H9 (cell line): ENCODE measurements at regions not wholly inside any gene's neighbourhood (a gene's known extent, or its start where the extent isn't known, plus 50 kb on each side); places are given as distances from the start of the nearest gene placed in this dataset.

Experiments used
- DNase-seq: peaks from one replicate; pipeline ENCODE4 v3.0.0-alpha.2; 2017
- H2AFZ ChIP-seq: one replicate; pipeline ENCODE4 v1.6.1; 2013; ENCODE audit warnings: mild to moderate bottlenecking, low read length, control low read depth, moderate library complexity
- H2AK5ac ChIP-seq: 2 replicates; pipeline ENCODE4 v1.6.1; 2013; ENCODE audit warnings: low read length, control low read depth, mixed read lengths; ENCODE audit not compliant: insufficient read length
- H2BK120ac ChIP-seq: one replicate; pipeline ENCODE4 v1.6.1; 2013; ENCODE audit warnings: low read depth, mild to moderate bottlenecking, low read length, control low read depth, inconsistent platforms; ENCODE audit not compliant: poor library complexity, severe bottlenecking
- H2BK12ac ChIP-seq: 2 replicates; pipeline ENCODE4 v1.6.1; 2013; ENCODE audit warnings: low read length, control low read depth, mixed read lengths, low read depth; ENCODE audit not compliant: insufficient read length
- H2BK15ac ChIP-seq: 2 replicates; pipeline ENCODE4 v1.6.1; 2013; ENCODE audit warnings: low read depth, low read length, control low read depth
- H2BK20ac ChIP-seq: one replicate; pipeline ENCODE4 v1.6.1; 2013; ENCODE audit warnings: low read depth, mild to moderate bottlenecking, low read length, control low read depth, inconsistent platforms; ENCODE audit not compliant: poor library complexity, severe bottlenecking
- H2BK5ac ChIP-seq: 2 replicates; pipeline ENCODE4 v1.6.1; 2013; ENCODE audit warnings: low read length, control low read depth, mixed read lengths; ENCODE audit not compliant: insufficient read length
- H3K14ac ChIP-seq: 2 replicates; pipeline ENCODE4 v1.6.1; 2013; ENCODE audit warnings: low read length, control low read depth; ENCODE audit not compliant: insufficient read depth
- H3K18ac ChIP-seq: 2 replicates; pipeline ENCODE4 v1.6.1; 2013; ENCODE audit warnings: low read depth, mild to moderate bottlenecking, mixed read lengths, low read length, control low read depth; ENCODE audit not compliant: insufficient read length
- H3K23ac ChIP-seq: 2 replicates; pipeline ENCODE4 v1.6.1; 2013; ENCODE audit warnings: low read length, control low read depth, mixed read lengths, low read depth; ENCODE audit not compliant: insufficient read length
- H3K23me2 ChIP-seq: 2 replicates; pipeline ENCODE4 v1.6.1; 2013; ENCODE audit warnings: low read depth, mild to moderate bottlenecking, mixed read lengths, low read length, control low read depth; ENCODE audit not compliant: insufficient read length, poor library complexity, severe bottlenecking
- H3K27ac ChIP-seq: 2 replicates; pipeline ENCODE4 v1.5.1; 2013; ENCODE audit warnings: low read length, control low read depth, mixed read lengths, low read depth; ENCODE audit not compliant: insufficient read length
- H3K27me3 ChIP-seq: 2 replicates; pipeline ENCODE4 v1.6.1; 2013; ENCODE audit warnings: low read length, control low read depth, inconsistent platforms; ENCODE audit not compliant: insufficient read depth
- H3K4ac ChIP-seq: 2 replicates; pipeline ENCODE4 v1.6.1; 2013; ENCODE audit warnings: low read depth, mild to moderate bottlenecking, control low read depth, inconsistent platforms, low read length, moderate library complexity
- H3K4me1 ChIP-seq: 2 replicates; pipeline ENCODE4 v1.6.1; 2013; ENCODE audit warnings: low read length, control low read depth, inconsistent platforms; ENCODE audit not compliant: insufficient read depth
- H3K4me2 ChIP-seq: 2 replicates; pipeline ENCODE4 v1.6.1; 2013; ENCODE audit warnings: low read length, control low read depth, mixed read lengths; ENCODE audit not compliant: insufficient read length, insufficient read depth
- H3K56ac ChIP-seq: 2 replicates; pipeline ENCODE4 v1.6.1; 2013; ENCODE audit warnings: low read depth, mild to moderate bottlenecking, mixed read lengths, low read length, control low read depth; ENCODE audit not compliant: insufficient read length
- H3K79me1 ChIP-seq: 2 replicates; pipeline ENCODE4 v1.6.1; 2013; ENCODE audit warnings: low read depth, mild to moderate bottlenecking, moderate library complexity, low read length, control low read depth, inconsistent platforms; ENCODE audit not compliant: insufficient read depth, poor library complexity, severe bottlenecking
- H3K79me2 ChIP-seq: 2 replicates; pipeline ENCODE4 v1.6.1; 2013; ENCODE audit warnings: low read length, control low read depth, inconsistent platforms; ENCODE audit not compliant: insufficient read depth
- H3K9ac ChIP-seq: 2 replicates; pipeline ENCODE4 v1.6.1; 2013; ENCODE audit warnings: low read length, control low read depth, mixed read lengths; ENCODE audit not compliant: insufficient read length; ENCODE audit errors: extremely low read depth
- H3K9me3 ChIP-seq: one replicate; pipeline ENCODE4 v1.6.1; 2013; ENCODE audit warnings: low read depth, low read length, inconsistent platforms; ENCODE audit not compliant: control insufficient read depth
- H3T11ph ChIP-seq: one replicate; pipeline ENCODE4 v1.6.1; 2013; ENCODE audit warnings: mild to moderate bottlenecking, low read length, control low read depth, inconsistent platforms
- H4K20me1 ChIP-seq: one replicate; pipeline ENCODE4 v1.6.1; 2013; ENCODE audit not compliant: control insufficient read depth, insufficient read length, insufficient read depth
- H4K5ac ChIP-seq: 2 replicates; pipeline ENCODE4 v1.6.1; 2013; ENCODE audit warnings: low read depth, mild to moderate bottlenecking, mixed read lengths, low read length, control low read depth; ENCODE audit not compliant: insufficient read length
- H4K8ac ChIP-seq: replicated peaks from 2 replicates; pipeline ENCODE4 v1.6.1; 2013; ENCODE audit warnings: low read length, control low read depth, mixed read lengths, low read depth; ENCODE audit not compliant: insufficient read length
- H4K91ac ChIP-seq: 2 replicates; pipeline ENCODE4 v1.6.1; 2013; ENCODE audit warnings: low read depth, mild to moderate bottlenecking, moderate library complexity, mixed read lengths, low read length, control low read depth; ENCODE audit not compliant: insufficient read length
- H3K27ac Mint-ChIP-seq, 3 experiments: 2 replicates in 2 of 3; 3 replicates in 1 of 3; pipeline ENCODE4 v1.8.0; 2020 to 2021; ENCODE audit warnings: mixed read lengths in 3 of 3, mild to moderate bottlenecking in 1 of 3, moderate library complexity in 1 of 3
- H3K27me3 Mint-ChIP-seq: 2 replicates; pipeline ENCODE4 v1.8.0; 2021; ENCODE audit warnings: low read depth, mild to moderate bottlenecking, moderate library complexity, mixed read lengths
- H3K36me3 Mint-ChIP-seq, 3 experiments: 2 replicates in 2 of 3; 3 replicates in 1 of 3; pipeline ENCODE4 v1.8.0; 2020 to 2021; ENCODE audit warnings: low read depth in 3 of 3, mixed read lengths in 3 of 3; ENCODE audit not compliant: insufficient read depth in 1 of 3
- H3K4me1 Mint-ChIP-seq, 2 experiments: 2 replicates each; pipeline ENCODE4 v1.8.0; 2020; ENCODE audit warnings: mixed read lengths in 2 of 2
- H3K4me3 Mint-ChIP-seq, 2 experiments: 2 replicates in 1 of 2; 3 replicates in 1 of 2; pipeline ENCODE4 v1.8.0; 2020 to 2021; ENCODE audit warnings: mild to moderate bottlenecking in 2 of 2, mixed read lengths in 2 of 2, moderate library complexity in 1 of 2
- H3K9me3 Mint-ChIP-seq, 2 experiments: 2 replicates in 1 of 2; 3 replicates in 1 of 2; pipeline ENCODE4 v1.8.0; 2020; ENCODE audit warnings: mild to moderate bottlenecking in 2 of 2, mixed read lengths in 2 of 2, moderate library complexity in 1 of 2
- WGBS: extraction: QIAGEN DNeasy Blood & Tissue Kit; methylation state at CpG from one replicate; pipeline ENCODE4 v1.1.7; 2013; ENCODE audit warnings: missing lambda C conversion rate, low lambda C conversion rate, mixed read lengths; ENCODE audit not compliant: insufficient read length; ENCODE audit errors: extremely low coverage; 5-methylcytosine and 5-hydroxymethylcytosine counted together
- TF ChIP-seq, protein P1 (sequence below): fragments of 200-600 bp; sonication (generic); conservative IDR thresholded peaks from 3 replicates; pipeline ENCODE4 v1.8.0; 2021; ENCODE audit warnings: antibody characterized with exemption, mild to moderate bottlenecking

DNA sequence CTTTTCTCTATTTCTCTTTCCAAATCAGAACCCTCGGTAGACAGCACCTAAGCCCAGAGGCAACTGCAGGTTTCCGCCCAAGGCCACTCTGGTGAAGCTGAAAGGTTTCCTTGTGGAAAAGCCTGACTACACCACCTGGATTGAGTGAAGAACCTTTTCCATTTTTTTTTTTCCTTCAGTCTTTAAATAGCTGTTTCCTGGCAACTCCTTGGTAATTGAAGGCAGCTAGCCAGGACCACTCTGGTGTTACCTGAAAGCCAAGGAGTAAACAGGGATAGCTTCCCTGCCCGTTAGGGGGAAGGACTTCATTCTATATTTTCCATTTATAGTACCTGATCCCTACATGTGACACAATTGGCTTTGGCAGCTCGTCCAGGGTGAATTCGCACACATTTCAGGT lies 1238.4 kb downstream of the GRIK2 start:
- no peak overlapping the region for H3K4me3 Mint-ChIP-seq
- no peak overlapping the region for H2BK15ac ChIP-seq
- H3K9ac ChIP-seq: no peak overlapping the region
- no peak overlapping the region for H4K91ac ChIP-seq
- H3K27ac Mint-ChIP-seq: no peak overlapping the region
- no peaks in the 10 kb centered on the region for H3K9me3 ChIP-seq
- H3K79me1 ChIP-seq: no peaks in the 10 kb centered on the region
- H3K4me1 Mint-ChIP-seq: 0 out of 4 replicates have a peak, but pooled peaks cover 0 to 2% of the 10 kb centered on the region in 2 experiments
- no peak overlapping the region for H2BK120ac ChIP-seq
- H2BK20ac ChIP-seq: no peak overlapping the region
- no peak overlapping the region for H3K18ac ChIP-seq
- H2BK12ac ChIP-seq: no peak overlapping the region
- H3K4ac ChIP-seq: no peak overlapping the region
- no peaks in the 10 kb centered on the region for H3K27me3 ChIP-seq
- TF ChIP-seq, protein P1, sequence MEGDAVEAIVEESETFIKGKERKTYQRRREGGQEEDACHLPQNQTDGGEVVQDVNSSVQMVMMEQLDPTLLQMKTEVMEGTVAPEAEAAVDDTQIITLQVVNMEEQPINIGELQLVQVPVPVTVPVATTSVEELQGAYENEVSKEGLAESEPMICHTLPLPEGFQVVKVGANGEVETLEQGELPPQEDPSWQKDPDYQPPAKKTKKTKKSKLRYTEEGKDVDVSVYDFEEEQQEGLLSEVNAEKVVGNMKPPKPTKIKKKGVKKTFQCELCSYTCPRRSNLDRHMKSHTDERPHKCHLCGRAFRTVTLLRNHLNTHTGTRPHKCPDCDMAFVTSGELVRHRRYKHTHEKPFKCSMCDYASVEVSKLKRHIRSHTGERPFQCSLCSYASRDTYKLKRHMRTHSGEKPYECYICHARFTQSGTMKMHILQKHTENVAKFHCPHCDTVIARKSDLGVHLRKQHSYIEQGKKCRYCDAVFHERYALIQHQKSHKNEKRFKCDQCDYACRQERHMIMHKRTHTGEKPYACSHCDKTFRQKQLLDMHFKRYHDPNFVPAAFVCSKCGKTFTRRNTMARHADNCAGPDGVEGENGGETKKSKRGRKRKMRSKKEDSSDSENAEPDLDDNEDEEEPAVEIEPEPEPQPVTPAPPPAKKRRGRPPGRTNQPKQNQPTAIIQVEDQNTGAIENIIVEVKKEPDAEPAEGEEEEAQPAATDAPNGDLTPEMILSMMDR: no peak
- H3K27me3 Mint-ChIP-seq: no peaks in the 10 kb centered on the region
- H3K9me3 Mint-ChIP-seq: peaks cover 6% of the 10 kb centered on the region in 2 experiments; a peak in 3 of 5 replicates
- no peak overlapping the region for H3K23ac ChIP-seq
- no peak overlapping the region for H3K4me2 ChIP-seq
- H4K5ac ChIP-seq: no peak overlapping the region
- no peaks in the 10 kb centered on the region for H3K79me2 ChIP-seq
- H3K56ac ChIP-seq: no peak overlapping the region
- no peak overlapping the region for H3K27ac ChIP-seq
- peaks cover 0 to 9% (median 2%) of the 10 kb centered on the region in 3 experiments; a peak in 3 of 7 replicates for H3K36me3 Mint-ChIP-seq
- DNase-seq: no peak
- no peak overlapping the region for H4K8ac ChIP-seq
- WGBS: no CpG with 5 or more reads among the region's 5 CpGs
- no peak overlapping the region for H2BK5ac ChIP-seq
- H2AFZ ChIP-seq: no peak overlapping the region
- H4K20me1 ChIP-seq: no peaks in the 10 kb centered on the region
- H3K4me1 ChIP-seq: no peaks in the 10 kb centered on the region
- no peak overlapping the region for H3T11ph ChIP-seq
- no peak overlapping the region for H2AK5ac ChIP-seq
- H3K14ac ChIP-seq: no peak overlapping the region
- no peaks in the 10 kb centered on the region for H3K23me2 ChIP-seq
